ENCODE measurements at regions not wholly inside any gene's neighbourhood (a gene's known extent, or its start where the extent isn't known, plus 50 kb on each side); places are given as distances from the start of the nearest gene placed in this dataset.

DNA sequence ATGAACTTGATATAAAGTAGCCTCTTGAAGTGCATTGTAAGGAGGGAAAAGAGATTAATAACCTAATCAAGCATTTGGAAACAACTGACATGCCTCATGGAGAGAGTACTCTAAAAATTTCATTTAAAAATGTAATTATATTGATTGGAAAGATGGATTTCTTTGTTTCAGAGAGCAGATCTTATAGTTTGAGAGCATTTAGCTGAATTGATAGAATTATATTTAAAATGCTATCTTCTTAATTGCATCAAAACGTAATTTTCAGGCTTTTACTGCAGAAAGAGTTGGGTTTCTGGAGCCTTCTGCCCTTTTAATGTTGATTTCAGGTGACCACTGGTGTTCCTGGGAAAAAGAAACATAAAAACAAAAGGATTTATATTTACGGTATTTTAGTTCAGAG, 130.6 kb downstream of the EDN3 start:
- Histone ChIP-seq H3K9ac (ENCODE audit: low read depth, low read length) (no peak overlapping the region), H3K4me3 (ENCODE audit: low read depth, low read length) (no peak overlapping the region), H3K27ac (ENCODE audit: low read depth, low read length) (no peak overlapping the region), H3K27me3 (ENCODE audit: control insufficient read depth, insufficient read depth, low read length) (no peaks in the 10 kb centered on the region), H3K36me3 (ENCODE audit: control insufficient read depth, insufficient read depth, low read length) (no peaks in the 10 kb centered on the region), H3K9me3 (ENCODE audit: control insufficient read depth, insufficient read depth, low read length) (no peaks in the 10 kb centered on the region), H3K4me1 (ENCODE audit: control insufficient read depth, insufficient read depth, low read length) (no peaks in the 10 kb centered on the region)

DNA sequence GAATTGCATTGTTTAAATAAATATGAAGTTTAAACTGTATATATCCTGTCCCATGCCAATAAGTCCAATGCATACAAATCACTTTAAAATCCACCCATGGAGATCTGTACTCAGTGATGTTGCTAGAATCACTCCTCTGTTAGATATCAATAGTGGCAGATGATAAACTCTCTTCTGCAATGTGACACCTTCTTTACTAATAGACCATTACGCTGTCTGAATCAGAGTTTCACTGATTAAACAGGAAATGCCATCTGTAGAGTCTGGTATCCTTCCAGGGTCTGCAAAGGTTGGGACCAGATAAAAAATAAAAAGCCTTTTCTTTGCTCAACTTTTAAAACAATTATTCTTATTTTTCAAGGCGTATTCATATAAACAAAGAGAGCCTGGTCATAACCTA, 134.5 kb downstream of the EDN3 start:
- no peak overlapping the region for H3K4me3 ChIP-seq (ENCODE audit: low read depth, low read length)
- H3K27me3 ChIP-seq (ENCODE audit: control insufficient read depth, insufficient read depth, low read length) = no peaks in the 10 kb centered on the region
- no peaks in the 10 kb centered on the region for H3K36me3 ChIP-seq (ENCODE audit: control insufficient read depth, insufficient read depth, low read length)
- H3K9me3 ChIP-seq (ENCODE audit: control insufficient read depth, insufficient read depth, low read length) = no peaks in the 10 kb centered on the region
- no peak overlapping the region for H3K27ac ChIP-seq (ENCODE audit: low read depth, low read length)
- no peak overlapping the region for H3K9ac ChIP-seq (ENCODE audit: low read depth, low read length)
- H3K4me1 ChIP-seq (ENCODE audit: control insufficient read depth, insufficient read depth, low read length) = no peaks in the 10 kb centered on the region

DNA sequence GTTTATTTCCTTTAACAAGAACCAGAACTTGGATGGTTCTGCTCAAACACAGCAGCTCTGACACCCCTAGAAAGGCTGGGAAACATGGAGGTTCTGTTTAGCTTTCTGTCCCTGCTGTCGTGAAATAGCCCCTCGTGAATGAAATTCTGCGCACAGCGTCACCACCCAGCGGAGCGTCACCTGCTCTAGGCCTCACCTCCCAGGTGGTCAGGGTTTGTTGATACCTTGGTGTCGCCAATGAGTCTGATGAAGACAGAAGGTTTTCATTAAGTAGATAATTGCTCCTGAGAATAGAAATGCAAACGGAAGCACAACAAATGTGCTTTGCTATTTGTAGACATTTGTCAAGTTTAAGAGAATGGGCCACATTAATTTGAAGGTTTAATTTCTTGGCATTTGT, 135.1 kb downstream of the EDN3 start:
- Histone ChIP-seq H3K27ac (ENCODE audit: low read depth, low read length) (no peak overlapping the region), H3K4me1 (ENCODE audit: control insufficient read depth, insufficient read depth, low read length) (no peaks in the 10 kb centered on the region), H3K4me3 (ENCODE audit: low read depth, low read length) (no peak overlapping the region), H3K36me3 (ENCODE audit: control insufficient read depth, insufficient read depth, low read length) (no peaks in the 10 kb centered on the region), H3K27me3 (ENCODE audit: control insufficient read depth, insufficient read depth, low read length) (no peaks in the 10 kb centered on the region), H3K9ac (ENCODE audit: low read depth, low read length) (no peak overlapping the region), H3K9me3 (ENCODE audit: control insufficient read depth, insufficient read depth, low read length) (no peaks in the 10 kb centered on the region)

DNA sequence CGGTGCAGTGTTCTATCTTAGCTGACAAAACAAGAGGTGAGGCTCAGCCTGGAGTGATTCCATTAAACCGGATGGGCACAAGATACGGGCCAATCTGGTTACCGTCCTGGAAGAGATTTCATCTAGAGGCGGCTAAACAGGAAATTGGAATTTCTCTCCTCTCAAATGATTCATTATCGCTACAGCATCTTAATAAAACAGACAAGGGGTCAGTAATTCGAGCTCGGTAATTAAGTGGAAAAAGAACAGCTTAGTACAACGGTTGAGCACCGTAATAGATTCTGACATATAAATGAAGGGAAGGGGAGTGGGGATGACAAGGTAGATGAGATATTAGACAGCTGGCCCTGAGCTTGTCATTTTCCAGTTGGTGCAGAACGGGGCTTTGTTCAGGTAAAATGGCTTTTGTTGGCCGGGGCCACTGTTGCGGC, 137.2 kb downstream of the EDN3 start:
- Histone ChIP-seq H3K27ac (ENCODE audit: low read depth, low read length) (no peak overlapping the region), H3K36me3 (ENCODE audit: control insufficient read depth, insufficient read depth, low read length) (no peaks in the 10 kb centered on the region), H3K4me1 (ENCODE audit: control insufficient read depth, insufficient read depth, low read length) (0 out of 2 replicates have a peak, but pooled peaks cover 2% of the 10 kb centered on the region), H3K4me3 (ENCODE audit: low read depth, low read length) (no peak overlapping the region), H3K27me3 (ENCODE audit: control insufficient read depth, insufficient read depth, low read length) (no peaks in the 10 kb centered on the region; the same call in 1 of the 2 replicates), H3K9ac (ENCODE audit: low read depth, low read length) (no peak overlapping the region), H3K9me3 (ENCODE audit: control insufficient read depth, insufficient read depth, low read length) (no peaks in the 10 kb centered on the region)

DNA sequence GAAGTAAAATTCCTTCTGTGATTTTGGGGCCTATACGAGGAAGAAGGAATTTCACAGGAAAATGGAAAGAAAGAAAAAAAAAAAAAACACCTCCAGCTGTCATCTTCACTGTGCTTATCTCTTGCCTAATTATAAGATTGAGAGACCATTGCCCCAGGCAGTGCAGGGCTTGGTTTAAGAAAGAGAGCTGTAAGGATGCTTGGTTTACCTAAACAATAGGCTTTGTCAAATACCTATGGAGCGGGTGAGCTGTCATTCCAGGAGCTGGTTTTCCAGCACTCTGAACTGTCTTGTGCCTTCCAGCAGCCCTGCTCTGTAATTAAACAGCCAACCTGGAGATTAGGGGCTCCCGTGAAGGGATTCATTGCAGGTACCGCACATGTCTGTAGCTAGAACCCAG, 137.8 kb downstream of the EDN3 start:
- Histone ChIP-seq H3K27ac (ENCODE audit: low read depth, low read length) (no peak overlapping the region), H3K9ac (ENCODE audit: low read depth, low read length) (no peak overlapping the region), H3K9me3 (ENCODE audit: control insufficient read depth, insufficient read depth, low read length) (no peaks in the 10 kb centered on the region), H3K36me3 (ENCODE audit: control insufficient read depth, insufficient read depth, low read length) (no peaks in the 10 kb centered on the region), H3K27me3 (ENCODE audit: control insufficient read depth, insufficient read depth, low read length) (no peaks in the 10 kb centered on the region; the same call in 1 of the 2 replicates), H3K4me3 (ENCODE audit: low read depth, low read length) (no peak overlapping the region), H3K4me1 (ENCODE audit: control insufficient read depth, insufficient read depth, low read length) (0 out of 2 replicates have a peak, but pooled peaks cover 3% of the 10 kb centered on the region)

DNA sequence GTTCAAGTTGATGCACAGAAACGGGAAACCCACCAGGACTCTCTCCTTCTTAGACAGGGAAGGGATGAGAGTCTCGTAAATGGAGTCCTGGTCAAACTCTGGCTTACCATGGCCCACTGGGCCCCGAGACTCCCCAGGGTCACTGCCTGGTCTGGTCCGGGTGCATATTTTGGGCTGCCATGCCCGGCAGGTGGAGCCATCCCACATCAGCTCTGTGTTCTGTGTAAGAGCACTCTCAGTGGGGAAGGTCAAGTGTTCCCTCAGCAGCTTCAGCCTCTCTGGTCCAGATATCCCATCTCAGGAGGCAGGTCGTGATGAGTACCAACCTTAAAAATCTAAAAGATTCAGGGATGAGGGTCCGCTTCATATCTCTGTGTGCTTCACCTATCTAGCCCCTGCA, 138.8 kb downstream of the EDN3 start:
- Histone ChIP-seq H3K4me3 (ENCODE audit: low read depth, low read length) (no peak overlapping the region), H3K27me3 (ENCODE audit: control insufficient read depth, insufficient read depth, low read length) (no peaks in the 10 kb centered on the region; the same call in 1 of the 2 replicates), H3K4me1 (ENCODE audit: control insufficient read depth, insufficient read depth, low read length) (0 out of 2 replicates have a peak, but pooled peaks cover 3% of the 10 kb centered on the region), H3K9me3 (ENCODE audit: control insufficient read depth, insufficient read depth, low read length) (no peaks in the 10 kb centered on the region), H3K27ac (ENCODE audit: low read depth, low read length) (no peak overlapping the region), H3K9ac (ENCODE audit: low read depth, low read length) (no peak overlapping the region), H3K36me3 (ENCODE audit: control insufficient read depth, insufficient read depth, low read length) (no peaks in the 10 kb centered on the region)

DNA sequence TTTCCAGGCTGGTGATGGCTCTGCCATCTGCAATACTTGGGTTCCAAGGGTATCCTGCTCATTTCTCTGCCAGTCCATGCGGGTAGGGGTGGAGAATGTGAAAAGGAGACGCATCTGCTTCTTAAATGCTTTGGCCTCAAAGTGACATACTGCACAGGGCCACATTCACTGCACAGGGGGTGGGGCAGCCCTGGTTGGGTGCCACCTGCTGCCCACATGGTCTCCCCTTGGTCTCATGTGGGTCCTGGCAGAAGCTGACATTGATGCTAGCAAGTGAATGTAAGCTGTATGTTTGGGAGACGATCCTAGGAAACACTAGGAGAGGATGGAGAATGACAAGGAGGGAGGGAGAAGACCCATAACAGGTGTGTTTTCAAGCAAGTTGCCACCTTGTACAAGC, 140.9 kb downstream of the EDN3 start:
- Histone ChIP-seq H3K9me3 (ENCODE audit: control insufficient read depth, insufficient read depth, low read length) (no peaks in the 10 kb centered on the region), H3K36me3 (ENCODE audit: control insufficient read depth, insufficient read depth, low read length) (no peaks in the 10 kb centered on the region), H3K4me3 (ENCODE audit: low read depth, low read length) (no peak overlapping the region), H3K27ac (ENCODE audit: low read depth, low read length) (no peak overlapping the region), H3K27me3 (ENCODE audit: control insufficient read depth, insufficient read depth, low read length) (no peaks in the 10 kb centered on the region; the same call in 1 of the 2 replicates), H3K4me1 (ENCODE audit: control insufficient read depth, insufficient read depth, low read length) (0 out of 2 replicates have a peak, but pooled peaks cover 3% of the 10 kb centered on the region), H3K9ac (ENCODE audit: low read depth, low read length) (no peak overlapping the region)

DNA sequence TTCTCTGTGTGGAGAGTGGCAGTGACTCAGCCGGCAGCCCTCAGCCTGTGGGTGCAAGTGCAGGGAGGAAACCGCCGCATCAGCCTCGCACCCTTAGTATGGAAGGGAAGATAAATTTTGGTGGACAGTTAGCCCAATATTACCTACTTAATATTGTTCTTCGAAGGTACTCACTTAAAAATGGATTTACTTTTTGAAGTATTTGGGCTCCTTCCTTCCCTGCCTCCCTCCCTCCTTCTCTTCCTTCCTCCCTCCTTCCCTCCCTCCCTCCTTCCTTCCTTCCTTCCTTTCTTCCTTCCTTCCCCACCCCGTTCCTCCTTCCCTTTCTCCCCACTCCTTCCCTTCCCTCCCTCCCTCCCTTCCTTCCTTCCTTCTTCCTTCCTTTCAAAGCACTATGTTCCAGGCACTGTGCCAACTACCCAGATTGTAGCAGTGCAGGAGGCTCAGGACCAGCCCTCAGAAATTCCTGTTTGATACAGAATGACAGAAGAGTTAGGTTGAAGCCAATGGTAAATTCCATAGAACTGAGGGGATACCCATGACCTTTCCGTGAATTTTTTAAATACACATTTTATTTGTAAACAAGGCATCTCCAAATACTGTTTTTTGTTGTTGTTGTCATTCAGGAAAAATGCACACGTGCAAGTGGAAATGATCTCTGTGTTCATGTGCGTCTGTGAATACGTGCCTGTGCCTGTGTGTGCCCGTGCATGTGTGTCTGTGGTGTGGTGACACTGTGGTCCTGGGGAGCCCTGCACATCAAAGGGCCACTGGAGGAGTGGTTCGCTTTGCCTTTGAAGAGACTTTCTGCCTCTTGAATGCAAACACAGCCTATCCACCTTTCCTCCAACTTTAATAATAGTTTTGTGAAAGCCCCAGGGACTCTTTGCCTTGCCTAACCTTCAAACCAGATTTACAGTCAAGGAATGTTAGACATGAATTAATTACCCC, 141.7 kb downstream of the EDN3 start:
- Histone ChIP-seq H3K36me3 (ENCODE audit: control insufficient read depth, insufficient read depth, low read length) (no peaks in the 10 kb centered on the region), H3K27me3 (ENCODE audit: control insufficient read depth, insufficient read depth, low read length) (no peaks in the 10 kb centered on the region; the same call in 1 of the 2 replicates), H3K4me1 (ENCODE audit: control insufficient read depth, insufficient read depth, low read length) (0 out of 2 replicates have a peak, but pooled peaks cover 3% of the 10 kb centered on the region), H3K4me3 (ENCODE audit: low read depth, low read length) (no peak overlapping the region), H3K9me3 (ENCODE audit: control insufficient read depth, insufficient read depth, low read length) (no peaks in the 10 kb centered on the region), H3K9ac (ENCODE audit: low read depth, low read length) (no peak overlapping the region), H3K27ac (ENCODE audit: low read depth, low read length) (no peak overlapping the region)

DNA sequence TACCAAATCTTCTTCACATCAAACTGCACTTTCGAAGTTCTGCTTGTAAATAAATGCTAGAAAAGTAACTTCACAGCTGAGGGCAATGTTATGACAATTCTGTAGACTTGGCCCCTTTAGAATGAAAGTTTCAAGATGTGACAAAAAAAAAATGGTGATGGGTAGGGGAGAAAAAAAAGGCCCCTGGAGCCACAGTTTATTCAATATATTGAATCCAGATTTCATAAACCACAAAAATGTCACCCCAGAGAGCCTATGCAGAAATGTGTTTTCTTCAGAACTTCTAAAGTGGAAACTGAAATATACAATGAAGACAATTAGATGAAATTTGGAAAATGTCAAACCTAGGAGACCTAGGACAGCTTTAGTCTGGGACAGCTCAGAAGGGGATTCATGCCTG, 143.1 kb downstream of the EDN3 start:
- Histone ChIP-seq H3K27me3 (ENCODE audit: control insufficient read depth, insufficient read depth, low read length) (no peaks in the 10 kb centered on the region; the same call in 1 of the 2 replicates), H3K27ac (ENCODE audit: low read depth, low read length) (no peak overlapping the region), H3K4me1 (ENCODE audit: control insufficient read depth, insufficient read depth, low read length) (0 out of 2 replicates have a peak, but pooled peaks cover 7% of the 10 kb centered on the region), H3K4me3 (ENCODE audit: low read depth, low read length) (no peak overlapping the region), H3K36me3 (ENCODE audit: control insufficient read depth, insufficient read depth, low read length) (no peaks in the 10 kb centered on the region), H3K9me3 (ENCODE audit: control insufficient read depth, insufficient read depth, low read length) (no peaks in the 10 kb centered on the region), H3K9ac (ENCODE audit: low read depth, low read length) (no peak overlapping the region)

DNA sequence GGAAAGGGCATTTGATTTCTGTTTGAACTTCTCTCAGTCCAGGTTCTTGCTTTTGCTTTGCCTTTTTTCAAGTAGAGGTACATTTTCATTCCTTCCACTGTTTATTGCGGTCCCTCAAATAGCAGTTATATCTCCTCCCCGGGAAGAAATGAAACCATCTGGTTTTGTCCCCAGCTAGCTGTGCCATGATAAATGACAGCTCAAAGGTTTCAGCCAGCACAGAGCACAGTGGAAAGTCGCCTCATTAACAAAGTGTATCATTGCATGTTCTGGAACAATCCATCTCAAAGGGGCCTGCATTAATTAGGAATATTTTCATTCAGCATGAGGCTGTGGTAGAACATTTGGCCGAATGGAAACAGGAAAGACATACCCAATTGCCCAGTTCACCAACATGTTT, 146.0 kb downstream of the EDN3 start:
- Histone ChIP-seq H3K4me3 (ENCODE audit: low read depth, low read length) (no peak overlapping the region), H3K4me1 (ENCODE audit: control insufficient read depth, insufficient read depth, low read length) (0 out of 2 replicates have a peak, but pooled peaks cover 8% of the 10 kb centered on the region), H3K36me3 (ENCODE audit: control insufficient read depth, insufficient read depth, low read length) (no peaks in the 10 kb centered on the region), H3K27ac (ENCODE audit: low read depth, low read length) (no peak overlapping the region), H3K9me3 (ENCODE audit: control insufficient read depth, insufficient read depth, low read length) (no peaks in the 10 kb centered on the region), H3K27me3 (ENCODE audit: control insufficient read depth, insufficient read depth, low read length) (no peaks in the 10 kb centered on the region; the same call in 1 of the 2 replicates), H3K9ac (ENCODE audit: low read depth, low read length) (no peak overlapping the region)

DNA sequence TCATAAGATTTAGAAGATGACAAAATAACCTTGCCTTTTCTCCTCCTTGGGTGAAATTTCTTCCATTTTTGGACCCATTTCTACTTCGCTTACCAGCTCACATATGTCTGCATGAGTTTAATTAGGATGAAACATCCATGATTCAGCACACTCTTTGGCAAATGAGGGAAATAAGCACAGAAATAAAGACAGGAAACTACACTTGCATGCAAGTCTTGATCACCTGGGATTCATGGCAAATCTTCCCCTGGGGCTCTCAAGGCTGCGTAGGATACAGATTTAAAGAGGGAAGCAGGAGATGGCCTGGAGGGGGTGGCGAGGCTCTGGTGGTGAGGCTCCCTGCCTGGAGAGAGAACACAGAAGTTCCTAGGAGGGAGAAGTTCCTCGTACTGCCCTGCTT, 147.8 kb downstream of the EDN3 start:
- Histone ChIP-seq H3K9ac (ENCODE audit: low read depth, low read length) (no peak overlapping the region), H3K27me3 (ENCODE audit: control insufficient read depth, insufficient read depth, low read length) (no peaks in the 10 kb centered on the region; the same call in 1 of the 2 replicates), H3K36me3 (ENCODE audit: control insufficient read depth, insufficient read depth, low read length) (no peaks in the 10 kb centered on the region), H3K9me3 (ENCODE audit: control insufficient read depth, insufficient read depth, low read length) (no peaks in the 10 kb centered on the region), H3K27ac (ENCODE audit: low read depth, low read length) (no peak overlapping the region), H3K4me1 (ENCODE audit: control insufficient read depth, insufficient read depth, low read length) (peaks cover 7% of the 10 kb centered on the region; the same call in 1 of the 2 replicates), H3K4me3 (ENCODE audit: low read depth, low read length) (no peak overlapping the region)
